HepG2 (cell line): ENCODE measurements at regions not wholly inside any gene's neighbourhood (a gene's known extent, or its start where the extent isn't known, plus 50 kb on each side); places are given as distances from the start of the nearest gene placed in this dataset.

Experiments used
- CBFB ChIP-seq: sonication (generic); formaldehyde crosslinking; IDR thresholded peaks from 2 replicates; pipeline ENCODE4 v1.4.0; 2020; ENCODE audit warnings: missing genetic modification reagents
- EZH2 ChIP-seq: conservative IDR thresholded peaks from 2 replicates; pipeline ENCODE4 v1.6.1; 2012; ENCODE audit warnings: mild to moderate bottlenecking, low read depth, low read length, moderate library complexity
- GMEB1 ChIP-seq: sonication (generic); formaldehyde crosslinking; IDR thresholded peaks from 2 replicates; pipeline ENCODE4 v1.5.1; 2020; ENCODE audit warnings: missing genetic modification reagents, mild to moderate bottlenecking, borderline replicate concordance
- KDM4B ChIP-seq: sonication (generic); formaldehyde crosslinking; IDR thresholded peaks from 2 replicates; pipeline ENCODE4 v1.4.0; 2020; ENCODE audit warnings: missing genetic modification reagents
- KLF16 ChIP-seq, 2 experiments: sonication (generic) in 1 of 2; formaldehyde crosslinking in 1 of 2; IDR thresholded peaks; 2 replicates each; pipeline versions ENCODE4 v1.6.1 to v1.8.0; 2016 to 2023; ENCODE audit warnings: missing genetic modification reagents in 2 of 2, missing compliant biosample characterization in 1 of 2
- MAFG ChIP-seq: sonication (generic); formaldehyde crosslinking; IDR thresholded peaks from 2 replicates; pipeline ENCODE4 v1.5.1; 2020; ENCODE audit warnings: mild to moderate bottlenecking, missing genetic modification reagents
- POLR2A ChIP-seq, 2 experiments: IDR thresholded peaks; 2 replicates each; pipeline ENCODE4 v1.6.1; 2011; ENCODE audit warnings: low read depth in 2 of 2, low read length in 2 of 2, mild to moderate bottlenecking in 1 of 2, moderate library complexity in 1 of 2; ENCODE audit not compliant: insufficient read depth in 1 of 2
- POLR2AphosphoS5 ChIP-seq: IDR thresholded peaks from 2 replicates; pipeline ENCODE4 v1.6.1; 2012; ENCODE audit warnings: low read depth, low read length
- RAD21 ChIP-seq: fragments of 450-650 bp; formaldehyde crosslinking; IDR thresholded peaks from 2 replicates; pipeline ENCODE4 v1.5.0; 2020; ENCODE audit warnings: mild to moderate bottlenecking
- SMARCC2 ChIP-seq: fragments of 450-650 bp; IDR thresholded peaks from 2 replicates; pipeline ENCODE4 v1.6.1; 2017; ENCODE audit warnings: antibody characterized with exemption, mild to moderate bottlenecking
- TAF1 ChIP-seq: sonication (generic); formaldehyde crosslinking; IDR thresholded peaks from 2 replicates; pipeline ENCODE4 v1.4.0; 2020; ENCODE audit warnings: missing genetic modification reagents
- U2AF2 ChIP-seq: fragments of 200-400 bp; formaldehyde crosslinking; IDR thresholded peaks from 2 replicates; pipeline ENCODE4 v1.6.1; 2017; ENCODE audit warnings: low read depth, mild to moderate bottlenecking, low read length
- ZFP1 ChIP-seq: IDR thresholded peaks from 2 replicates; pipeline ENCODE4 v1.6.1; 2016
- ZNF143 ChIP-seq: sonication (generic); formaldehyde crosslinking; IDR thresholded peaks from 2 replicates; pipeline ENCODE4 v1.4.0; 2020; ENCODE audit warnings: missing genetic modification reagents

GRCh38 chr5:30661730-30662129 lies 531.8 kb upstream of the CDH6 start:
- TF ChIP-seq POLR2AphosphoS5 (no peak), POLR2A (IDR thresholded peaks at IDR 0.05; ENCODE audit: insufficient read depth in 1 of 2, low read depth in 2 of 2, low read length in 2 of 2) (no peak), KDM4B (CRISPR knock-in tag) (no peak), ZFP1 (CRISPR knock-in tag) (no peak), EZH2 (no peak), TAF1 (no peak), U2AF2 (no peak), CBFB (CRISPR knock-in tag) (no peak), MAFG (CRISPR knock-in tag) (no peak), RAD21 (CRISPR knock-in tag) (no peak), GMEB1 (no peak), ZNF143 (CRISPR knock-in tag) (no peak), SMARCC2 (no peak), KLF16 (CRISPR knock-in tag; IDR thresholded peaks at IDR 0.05) (no peak)
